ENCODE measurements at regions not wholly inside any gene's neighbourhood (a gene's known extent, or its start where the extent isn't known, plus 50 kb on each side); places are given as distances from the start of the nearest gene placed in this dataset.

- TF ChIP-seq CTCF (IDR thresholded peaks at IDR 0.05; ENCODE audit: insufficient read depth, low read depth, low read length): no peak
- TF ChIP-seq EZH2 (IDR thresholded peaks at IDR 0.05; ENCODE audit: insufficient read depth, low read length): no peak
Measured at GRCh38 chr6:8659404-8660189, 224.3 kb upstream of the SLC35B3 start.
